HepG2 (cell line): ENCODE measurements at regions not wholly inside any gene's neighbourhood (a gene's known extent, or its start where the extent isn't known, plus 50 kb on each side); places are given as distances from the start of the nearest gene placed in this dataset.
"Not testable (repeated sequence)": the region's sequence is repeated elsewhere in the genome, so short reads cannot be mapped to it uniquely, and the experiment has no call there.

Experiments
- ATAC-seq: fragments of 200-7000 bp; cut with Tn5 transposase; 3 replicates; pipeline ENCODE4 v1.9.1; 2020; ENCODE audit warnings: mild to moderate bottlenecking, moderate library complexity
- BruUV-seq: library from RNA; stranded (reverse); fragments of 400-500 nt; replicated peaks from 2 replicates; lab custom pipeline; 2021; lab: Mats Ljungman, UMichigan
- CTCF ChIA-PET: fragments of 300-600 bp; formaldehyde crosslinking; extraction: SDS; loops from one replicate; lab custom pipeline; 2021; ENCODE audit warnings: low total read pairs, inconsistent platforms, low intra/inter-chr PET ratio; lab: Yijun Ruan, JAX
- POLR2A ChIA-PET: fragments of 350-600 bp; sonication (Branson Sonifier 250); formaldehyde crosslinking; loops from one replicate; lab custom pipeline; 2020; ENCODE audit warnings: antibody characterized with exemption, inconsistent platforms; lab: Yijun Ruan, JAX
- DNase-seq: peaks from one replicate; pipeline ENCODE4 v3.0.0-alpha.2; 2015; ENCODE audit warnings: low spot score
- FAIRE-seq: peaks from 3 replicates; lab custom pipeline; 2011; peaks lifted over from hg19 to GRCh38; lab: Jason Lieb, UNC
- H2AFZ ChIP-seq: one replicate; pipeline ENCODE4 v1.6.1; 2011; ENCODE audit warnings: low read length, inconsistent platforms
- H3K27ac ChIP-seq: fragments of 300-600 bp; 3 replicates; pipeline ENCODE4 v1.8.0; 2011; ENCODE audit warnings: mixed run types, mild to moderate bottlenecking, mixed read lengths, low read length, inconsistent platforms; ENCODE audit not compliant: insufficient read depth; ENCODE audit errors: extremely low read length
- H3K27me3 ChIP-seq, 2 experiments: fragments of 200-600 bp in 1 of 2; 2 replicates in 1 of 2; 3 replicates in 1 of 2; pipeline versions ENCODE4 v1.6.0 to v1.8.0; 2011; ENCODE audit warnings: low read length in 2 of 2, mild to moderate bottlenecking in 2 of 2, moderate library complexity in 2 of 2, inconsistent platforms in 1 of 2; ENCODE audit not compliant: insufficient read depth in 2 of 2, control insufficient read depth in 1 of 2
- H3K36me3 ChIP-seq, 2 experiments: fragments of 200-600 bp in 1 of 2; replicated peaks in 1 of 2; 2 replicates in 1 of 2; 3 replicates in 1 of 2; pipeline versions ENCODE4 v1.5.1 to v1.8.0; 2011; ENCODE audit warnings: low read length in 2 of 2, inconsistent platforms in 1 of 2; ENCODE audit not compliant: insufficient read depth in 2 of 2, control insufficient read depth in 1 of 2
- H3K4me1 ChIP-seq: 2 replicates; pipeline ENCODE4 v1.5.1; 2012; ENCODE audit warnings: low read length, inconsistent platforms; ENCODE audit not compliant: insufficient read depth
- H3K4me2 ChIP-seq: 2 replicates; pipeline ENCODE4 v1.6.0; 2011; ENCODE audit warnings: low read depth, low read length, inconsistent platforms
- H3K4me3 ChIP-seq, 3 experiments: fragments of 200-600 bp in 1 of 3; sonication (generic), shearing (Covaris generic) in 1 of 3; replicated peaks in 1 of 3; 2 replicates each; pipeline ENCODE4 v1.5.1; 2011 to 2016; ENCODE audit warnings: low read length in 3 of 3, inconsistent platforms in 2 of 3, low read depth in 2 of 3, mild to moderate bottlenecking in 2 of 3, control low read depth in 1 of 3, mixed read lengths in 1 of 3; ENCODE audit not compliant: insufficient read depth in 1 of 3
- H3K79me2 ChIP-seq: one replicate; pipeline ENCODE4 v1.6.1; 2011; ENCODE audit warnings: low read length, inconsistent platforms; ENCODE audit not compliant: insufficient read depth
- H3K9ac ChIP-seq: 2 replicates; pipeline ENCODE4 v1.6.0; 2011; ENCODE audit warnings: mild to moderate bottlenecking, low read depth, low read length, inconsistent platforms; ENCODE audit not compliant: insufficient read depth
- H3K9me3 ChIP-seq: 2 replicates; pipeline ENCODE4 v1.5.1; 2012; ENCODE audit warnings: mild to moderate bottlenecking, low read length
- H4K20me1 ChIP-seq: 2 replicates; pipeline ENCODE4 v1.6.0; 2011; ENCODE audit warnings: inconsistent platforms, mild to moderate bottlenecking, low read length, moderate library complexity; ENCODE audit not compliant: insufficient read depth
- AGO1 ChIP-seq: fragments of 200-400 bp; formaldehyde crosslinking; IDR thresholded peaks from 2 replicates; pipeline ENCODE4 v1.6.1; 2017; ENCODE audit warnings: mild to moderate bottlenecking, low read depth, low read length, moderate library complexity; ENCODE audit not compliant: poor library complexity, severe bottlenecking
- CEBPG ChIP-seq: IDR thresholded peaks from 2 replicates; pipeline ENCODE4 v1.6.1; 2016
- FOXA1 ChIP-seq, 2 experiments: fragments of 450-650 bp in 1 of 2; sonication (generic) in 1 of 2; formaldehyde crosslinking in 1 of 2; IDR thresholded peaks; 2 replicates each; pipeline versions ENCODE4 v1.4.0 to v1.6.1; 2016 to 2020; ENCODE audit warnings: missing genetic modification reagents in 1 of 2
- FOXA3 ChIP-seq: IDR thresholded peaks from 2 replicates; pipeline ENCODE4 v1.6.1; 2016; ENCODE audit warnings: missing genetic modification reagents, missing compliant biosample characterization
- MEF2D ChIP-seq: sonication (generic); formaldehyde crosslinking; IDR thresholded peaks from 2 replicates; pipeline ENCODE4 v1.5.1; 2020; ENCODE audit warnings: mild to moderate bottlenecking, missing genetic modification reagents
- ZNF644 ChIP-seq: IDR thresholded peaks from 2 replicates; pipeline ENCODE4 v1.6.1; 2016; ENCODE audit warnings: low read depth
- WGBS: methylation state at CpG from one replicate; pipeline ENCODE4 v1.1.6; 2017; ENCODE audit warnings: low lambda C conversion rate; 5-methylcytosine and 5-hydroxymethylcytosine counted together
- in situ Hi-C: cut with HindIII; loops from 2 replicates; pipeline ENCODE4 v1.10.0; 2017; ENCODE audit warnings: low pct_unique_long_range_greater_than_20kb; ENCODE audit not compliant: extremely low pct_ligation_motif_present
- intact Hi-C: fragments of 100-400 bp; cut with micrococcal nuclease; formaldehyde crosslinking; loops from one replicate; pipeline ENCODE4 v1.10.0; 2022; ENCODE audit not compliant: unreplicated experiment
- TF ChIP-seq, protein P1 (sequence below): sonication (generic); formaldehyde crosslinking; IDR thresholded peaks from 2 replicates; pipeline ENCODE4 v1.4.0; 2020; ENCODE audit warnings: missing genetic modification reagents, borderline replicate concordance
- TF ChIP-seq, protein P2 (sequence below): IDR thresholded peaks from 2 replicates; pipeline ENCODE4 v1.6.1; 2016; ENCODE audit warnings: low read depth
- TF ChIP-seq, protein P3 (sequence below): sonication (generic); formaldehyde crosslinking; IDR thresholded peaks from 2 replicates; pipeline ENCODE4 v1.5.1; 2020; ENCODE audit warnings: mild to moderate bottlenecking, missing genetic modification reagents

DNA sequence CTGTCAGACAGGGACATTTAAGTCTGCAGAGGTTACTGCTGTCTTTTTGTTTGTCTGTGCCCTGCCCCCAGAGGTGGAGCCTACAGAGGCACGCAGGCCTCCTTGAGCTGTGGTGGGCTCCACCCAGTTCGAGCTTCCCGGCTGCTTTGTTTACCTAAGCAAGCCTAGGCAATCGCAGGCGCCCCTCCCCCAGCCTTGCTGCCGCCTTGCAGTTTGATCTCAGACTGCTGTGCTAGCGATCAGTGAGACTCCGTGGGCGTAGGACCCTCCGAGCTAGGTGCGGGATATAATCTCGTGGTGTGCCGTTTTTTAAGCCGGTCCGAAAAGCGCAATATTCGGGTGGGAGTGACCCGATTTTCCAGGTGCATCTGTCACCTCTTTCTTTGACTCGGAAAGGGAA, 193.9 kb downstream of the RMST start:
- POLR2A ChIA-PET; H3K36me3 ChIP-seq; CTCF ChIA-PET; FAIRE-seq; DNase-seq; ATAC-seq; H3K79me2 ChIP-seq; H3K9me3 ChIP-seq; H3K9ac ChIP-seq; H3K4me1 ChIP-seq; H3K27me3 ChIP-seq; H3K4me3 ChIP-seq; in situ Hi-C loops; H3K4me2 ChIP-seq; BruUV-seq; H4K20me1 ChIP-seq; intact Hi-C loops; H3K27ac ChIP-seq; H2AFZ ChIP-seq; TF ChIP-seq FOXA1 (IDR thresholded peaks at IDR 0.05): not testable (repeated sequence)
- TF ChIP-seq, protein P1, sequence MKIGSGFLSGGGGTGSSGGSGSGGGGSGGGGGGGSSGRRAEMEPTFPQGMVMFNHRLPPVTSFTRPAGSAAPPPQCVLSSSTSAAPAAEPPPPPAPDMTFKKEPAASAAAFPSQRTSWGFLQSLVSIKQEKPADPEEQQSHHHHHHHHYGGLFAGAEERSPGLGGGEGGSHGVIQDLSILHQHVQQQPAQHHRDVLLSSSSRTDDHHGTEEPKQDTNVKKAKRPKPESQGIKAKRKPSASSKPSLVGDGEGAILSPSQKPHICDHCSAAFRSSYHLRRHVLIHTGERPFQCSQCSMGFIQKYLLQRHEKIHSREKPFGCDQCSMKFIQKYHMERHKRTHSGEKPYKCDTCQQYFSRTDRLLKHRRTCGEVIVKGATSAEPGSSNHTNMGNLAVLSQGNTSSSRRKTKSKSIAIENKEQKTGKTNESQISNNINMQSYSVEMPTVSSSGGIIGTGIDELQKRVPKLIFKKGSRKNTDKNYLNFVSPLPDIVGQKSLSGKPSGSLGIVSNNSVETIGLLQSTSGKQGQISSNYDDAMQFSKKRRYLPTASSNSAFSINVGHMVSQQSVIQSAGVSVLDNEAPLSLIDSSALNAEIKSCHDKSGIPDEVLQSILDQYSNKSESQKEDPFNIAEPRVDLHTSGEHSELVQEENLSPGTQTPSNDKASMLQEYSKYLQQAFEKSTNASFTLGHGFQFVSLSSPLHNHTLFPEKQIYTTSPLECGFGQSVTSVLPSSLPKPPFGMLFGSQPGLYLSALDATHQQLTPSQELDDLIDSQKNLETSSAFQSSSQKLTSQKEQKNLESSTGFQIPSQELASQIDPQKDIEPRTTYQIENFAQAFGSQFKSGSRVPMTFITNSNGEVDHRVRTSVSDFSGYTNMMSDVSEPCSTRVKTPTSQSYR, result peak; percentile 85
- TF ChIP-seq FOXA3, result 0 out of 2 replicates have a peak, but pooled peaks have one; percentile 11
- TF ChIP-seq FOXA1 (CRISPR knock-in tag; IDR thresholded peaks at IDR 0.05), result peak; percentile 31; the same call in 1 of the 2 replicates
- 33% methylated on average over 6 of the region's 19 CpGs for WGBS

DNA sequence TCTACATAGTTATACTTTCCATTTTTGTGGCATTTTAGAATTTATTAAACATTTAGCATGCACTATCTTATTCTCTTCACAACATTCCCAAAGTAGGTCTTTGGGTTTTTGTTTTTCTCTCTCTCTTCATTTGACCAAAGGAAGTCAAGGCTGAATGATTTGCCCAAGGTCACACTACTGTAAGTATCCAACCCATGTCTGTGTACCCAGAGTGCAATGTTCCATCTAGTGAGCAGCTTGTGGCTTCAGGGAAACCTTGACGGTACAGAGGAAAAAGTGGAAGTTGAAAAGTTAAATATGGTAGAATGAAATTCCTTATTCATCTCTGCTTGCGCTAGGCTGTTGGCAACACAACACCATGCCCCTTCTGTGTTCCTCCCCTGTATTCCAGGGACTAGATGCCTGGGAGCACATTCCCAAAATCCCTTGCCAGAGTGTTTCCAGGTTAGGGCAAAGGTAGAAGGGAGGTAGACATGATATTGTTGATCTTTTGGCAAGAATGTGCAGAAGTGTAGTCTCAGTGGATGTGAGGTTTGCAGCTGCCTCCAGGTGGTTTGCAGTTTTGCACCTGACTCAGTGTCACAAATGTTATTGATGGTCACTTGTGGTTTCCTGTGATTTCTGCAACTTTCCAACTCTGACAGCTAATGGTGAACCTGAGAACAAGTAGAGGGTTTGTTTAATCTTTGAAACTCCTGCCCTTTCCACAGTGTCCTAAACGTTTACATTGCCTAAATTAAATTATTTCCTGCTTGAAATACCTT, 196.7 kb downstream of the RMST start:
- WGBS, result 17% methylated on average over 3 of the region's 3 CpGs
- no peak overlapping the region for H2AFZ ChIP-seq
- ChIA-PET CTCF (no interaction called here), POLR2A (no interaction called here)
- H4K20me1 ChIP-seq, result no peaks in the 10 kb centered on the region
- no peaks in the 10 kb centered on the region for H3K79me2 ChIP-seq
- no peak overlapping the region for H3K4me3 ChIP-seq
- no peaks in the 10 kb centered on the region for H3K36me3 ChIP-seq
- DNase-seq, result peak; percentile 3
- no peaks in the 10 kb centered on the region for H3K27me3 ChIP-seq
- no peak overlapping the region for H3K27ac ChIP-seq
- ATAC-seq, result no peak
- no peak overlapping the region for H3K4me2 ChIP-seq
- H3K4me1 ChIP-seq, result peaks cover 10% of the 10 kb centered on the region
- intact Hi-C loops (no loop called here), in situ Hi-C loops (no loop called here)
- H3K9ac ChIP-seq, result no peak overlapping the region
- FAIRE-seq, result no peak
- H3K9me3 ChIP-seq, result peaks cover 14% of the 10 kb centered on the region
- no TSS peak for BruUV-seq
- TF ChIP-seq AGO1 (no peak), CEBPG (CRISPR knock-in tag) (no peak), ZNF644 (peak; percentile 54; the same call in 1 of the 2 replicates), MEF2D (CRISPR knock-in tag) (no peak)
- TF ChIP-seq, protein P2, sequence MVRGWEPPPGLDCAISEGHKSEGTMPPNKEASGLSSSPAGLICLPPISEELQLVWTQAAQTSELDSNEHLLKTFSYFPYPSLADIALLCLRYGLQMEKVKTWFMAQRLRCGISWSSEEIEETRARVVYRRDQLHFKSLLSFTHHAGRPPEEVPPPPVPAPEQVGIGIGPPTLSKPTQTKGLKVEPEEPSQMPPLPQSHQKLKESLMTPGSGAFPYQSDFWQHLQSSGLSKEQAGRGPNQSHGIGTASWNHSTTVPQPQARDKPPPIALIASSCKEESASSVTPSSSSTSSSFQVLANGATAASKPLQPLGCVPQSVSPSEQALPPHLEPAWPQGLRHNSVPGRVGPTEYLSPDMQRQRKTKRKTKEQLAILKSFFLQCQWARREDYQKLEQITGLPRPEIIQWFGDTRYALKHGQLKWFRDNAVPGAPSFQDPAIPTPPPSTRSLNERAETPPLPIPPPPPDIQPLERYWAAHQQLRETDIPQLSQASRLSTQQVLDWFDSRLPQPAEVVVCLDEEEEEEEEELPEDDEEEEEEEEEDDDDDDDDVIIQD, result no peak
- TF ChIP-seq, protein P3, sequence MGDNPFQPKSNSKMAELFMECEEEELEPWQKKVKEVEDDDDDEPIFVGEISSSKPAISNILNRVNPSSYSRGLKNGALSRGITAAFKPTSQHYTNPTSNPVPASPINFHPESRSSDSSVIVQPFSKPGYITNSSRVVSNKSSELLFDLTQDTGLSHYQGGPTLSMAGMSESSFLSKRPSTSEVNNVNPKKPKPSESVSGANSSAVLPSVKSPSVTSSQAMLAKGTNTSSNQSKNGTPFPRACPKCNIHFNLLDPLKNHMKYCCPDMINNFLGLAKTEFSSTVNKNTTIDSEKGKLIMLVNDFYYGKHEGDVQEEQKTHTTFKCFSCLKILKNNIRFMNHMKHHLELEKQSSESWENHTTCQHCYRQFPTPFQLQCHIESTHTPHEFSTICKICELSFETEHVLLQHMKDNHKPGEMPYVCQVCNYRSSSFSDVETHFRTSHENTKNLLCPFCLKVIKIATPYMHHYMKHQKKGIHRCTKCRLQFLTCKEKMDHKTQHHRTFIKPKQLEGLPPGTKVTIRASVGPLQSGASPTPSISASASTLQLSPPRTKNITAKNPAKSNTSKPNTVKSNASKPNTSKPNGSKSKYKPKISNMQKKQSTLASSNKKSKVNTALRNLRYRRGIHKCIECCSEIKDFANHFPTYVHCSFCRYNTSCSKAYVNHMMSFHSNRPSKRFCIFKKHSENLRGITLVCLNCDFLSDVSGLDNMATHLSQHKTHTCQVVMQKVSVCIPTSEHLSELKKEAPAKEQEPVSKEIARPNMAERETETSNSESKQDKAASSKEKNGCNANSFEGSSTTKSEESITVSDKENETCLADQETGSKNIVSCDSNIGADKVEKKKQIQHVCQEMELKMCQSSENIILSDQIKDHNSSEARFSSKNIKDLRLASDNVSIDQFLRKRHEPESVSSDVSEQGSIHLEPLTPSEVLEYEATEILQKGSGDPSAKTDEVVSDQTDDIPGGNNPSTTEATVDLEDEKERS (CRISPR knock-in tag), result no peak
